Neural cell (in vitro differentiated cells): ENCODE measurements at regions not wholly inside any gene's neighbourhood (a gene's known extent, or its start where the extent isn't known, plus 50 kb on each side); places are given as distances from the start of the nearest gene placed in this dataset.

Experiments
- CTCF ChIP-seq: fragments of 450-650 bp; IDR thresholded peaks from 2 replicates; pipeline ENCODE4 v1.5.1; 2014; ENCODE audit warnings: antibody characterized with exemption, mild to moderate bottlenecking, moderate library complexity; ENCODE audit not compliant: poor library complexity, severe bottlenecking
- EP300 ChIP-seq: fragments of 450-650 bp; conservative IDR thresholded peaks from 2 replicates; pipeline ENCODE4 v1.6.1; 2014; ENCODE audit warnings: antibody characterized with exemption, mild to moderate bottlenecking, moderate library complexity; ENCODE audit not compliant: poor library complexity, severe bottlenecking
- EZH2 ChIP-seq: fragments of 200-600, 300-800 bp; shearing (Covaris generic), sonication (generic); IDR thresholded peaks from 2 replicates; pipeline ENCODE4 v1.6.1; 2014; ENCODE audit warnings: antibody characterized with exemption, low read length, borderline replicate concordance, mild to moderate bottlenecking; ENCODE audit not compliant: insufficient read depth, poor library complexity, severe bottlenecking
- POLR2AphosphoS5 ChIP-seq: IDR thresholded peaks from 2 replicates; pipeline ENCODE4 v1.6.1; 2012
- RAD21 ChIP-seq: fragments of 450-650 bp; conservative IDR thresholded peaks from 2 replicates; pipeline ENCODE4 v1.6.1; 2014; ENCODE audit warnings: antibody characterized with exemption, mild to moderate bottlenecking, moderate library complexity
- REST ChIP-seq: IDR thresholded peaks from 2 replicates; pipeline ENCODE4 v1.6.1; 2012; ENCODE audit warnings: borderline replicate concordance

GRCh38 chr9:26755476-26755875, 137.1 kb downstream of the CAAP1 start:
- TF ChIP-seq CTCF (no peak), RAD21 (no peak), EP300 (no peak), EZH2 (no peak), POLR2AphosphoS5 (no peak), REST (no peak)
